ENCODE measurements at regions not wholly inside any gene's neighbourhood (a gene's known extent, or its start where the extent isn't known, plus 50 kb on each side); places are given as distances from the start of the nearest gene placed in this dataset.

DNA sequence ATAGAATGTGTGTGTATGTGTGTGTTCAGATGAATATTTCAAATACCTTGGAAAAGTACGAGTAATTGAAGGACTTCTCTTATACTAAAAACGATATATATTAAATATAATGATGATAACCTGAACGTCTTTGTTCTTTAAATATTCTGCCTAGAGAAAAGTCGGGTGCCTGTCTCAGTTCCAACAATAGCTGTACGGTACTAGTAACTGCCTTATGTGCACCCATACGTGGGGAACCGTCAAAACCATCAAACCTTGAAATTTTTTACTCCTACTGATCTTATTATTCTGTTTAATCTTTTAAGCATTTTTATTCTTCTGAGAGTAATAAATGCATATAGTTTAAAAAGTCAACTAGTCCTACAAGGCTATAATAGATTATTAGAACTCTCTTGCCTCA, 1045.7 kb downstream of the C4orf33 start:
- H2BK20ac ChIP-seq (ENCODE audit: low read depth, low read length) = no peak overlapping the region
- no peak overlapping the region for H2AK9ac ChIP-seq (replicated peaks; ENCODE audit: low read depth, low read length, poor library complexity)
- H3K18ac ChIP-seq (ENCODE audit: low read depth, low read length) = no peak overlapping the region
- no peak overlapping the region for H3K4me3 ChIP-seq (ENCODE audit: insufficient read depth, low read depth, low read length)
- H2AK5ac ChIP-seq (ENCODE audit: low read depth, low read length) = no peak overlapping the region
- POLR2A ChIA-PET (ENCODE audit: unreplicated experiment) = no interaction called here
- no peak overlapping the region for H3K23ac ChIP-seq (ENCODE audit: low read depth, low read length)
- TF ChIP-seq RFX5 (IDR thresholded peaks at IDR 0.05; ENCODE audit: low read depth, low read length) (no peak), MAZ (IDR thresholded peaks at IDR 0.05; ENCODE audit: borderline replicate concordance, low read depth, low read length) (no peak), FOS (IDR thresholded peaks at IDR 0.05; ENCODE audit: low read depth, low read length) (no peak), RCOR1 (IDR thresholded peaks at IDR 0.05; ENCODE audit: insufficient replicate concordance, low read length) (no peak), RAD21 (IDR thresholded peaks at IDR 0.05; ENCODE audit: low read length) (no peak), BHLHE40 (IDR thresholded peaks at IDR 0.05; ENCODE audit: low read depth, low read length) (no peak), MXI1 (IDR thresholded peaks at IDR 0.05; ENCODE audit: borderline replicate concordance, low read depth, low read length) (no peak), SMC3 (IDR thresholded peaks at IDR 0.05; ENCODE audit: low read depth, low read length) (no peak), NFE2L2 (IDR thresholded peaks at IDR 0.05; ENCODE audit: low read depth, low read length) (no peak), MAFK (IDR thresholded peaks at IDR 0.05; ENCODE audit: low read depth, low read length) (no peak), CHD1 (IDR thresholded peaks at IDR 0.05; ENCODE audit: low read depth, low read length) (no peak), CEBPB (IDR thresholded peaks at IDR 0.05; ENCODE audit: low read depth, low read length) (no peak), POLR2A (IDR thresholded peaks at IDR 0.05; ENCODE audit: low read depth, low read length) (no peak)
- TF ChIP-seq, protein P1, sequence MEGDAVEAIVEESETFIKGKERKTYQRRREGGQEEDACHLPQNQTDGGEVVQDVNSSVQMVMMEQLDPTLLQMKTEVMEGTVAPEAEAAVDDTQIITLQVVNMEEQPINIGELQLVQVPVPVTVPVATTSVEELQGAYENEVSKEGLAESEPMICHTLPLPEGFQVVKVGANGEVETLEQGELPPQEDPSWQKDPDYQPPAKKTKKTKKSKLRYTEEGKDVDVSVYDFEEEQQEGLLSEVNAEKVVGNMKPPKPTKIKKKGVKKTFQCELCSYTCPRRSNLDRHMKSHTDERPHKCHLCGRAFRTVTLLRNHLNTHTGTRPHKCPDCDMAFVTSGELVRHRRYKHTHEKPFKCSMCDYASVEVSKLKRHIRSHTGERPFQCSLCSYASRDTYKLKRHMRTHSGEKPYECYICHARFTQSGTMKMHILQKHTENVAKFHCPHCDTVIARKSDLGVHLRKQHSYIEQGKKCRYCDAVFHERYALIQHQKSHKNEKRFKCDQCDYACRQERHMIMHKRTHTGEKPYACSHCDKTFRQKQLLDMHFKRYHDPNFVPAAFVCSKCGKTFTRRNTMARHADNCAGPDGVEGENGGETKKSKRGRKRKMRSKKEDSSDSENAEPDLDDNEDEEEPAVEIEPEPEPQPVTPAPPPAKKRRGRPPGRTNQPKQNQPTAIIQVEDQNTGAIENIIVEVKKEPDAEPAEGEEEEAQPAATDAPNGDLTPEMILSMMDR (conservative IDR thresholded peaks at IDR 0.05; ENCODE audit: low read depth, low read length) = no peak
- TF ChIP-seq, protein P2, sequence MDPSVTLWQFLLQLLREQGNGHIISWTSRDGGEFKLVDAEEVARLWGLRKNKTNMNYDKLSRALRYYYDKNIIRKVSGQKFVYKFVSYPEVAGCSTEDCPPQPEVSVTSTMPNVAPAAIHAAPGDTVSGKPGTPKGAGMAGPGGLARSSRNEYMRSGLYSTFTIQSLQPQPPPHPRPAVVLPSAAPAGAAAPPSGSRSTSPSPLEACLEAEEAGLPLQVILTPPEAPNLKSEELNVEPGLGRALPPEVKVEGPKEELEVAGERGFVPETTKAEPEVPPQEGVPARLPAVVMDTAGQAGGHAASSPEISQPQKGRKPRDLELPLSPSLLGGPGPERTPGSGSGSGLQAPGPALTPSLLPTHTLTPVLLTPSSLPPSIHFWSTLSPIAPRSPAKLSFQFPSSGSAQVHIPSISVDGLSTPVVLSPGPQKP (IDR thresholded peaks at IDR 0.05; ENCODE audit: borderline replicate concordance, low read depth, low read length) = no peak
- TF ChIP-seq, protein P3, sequence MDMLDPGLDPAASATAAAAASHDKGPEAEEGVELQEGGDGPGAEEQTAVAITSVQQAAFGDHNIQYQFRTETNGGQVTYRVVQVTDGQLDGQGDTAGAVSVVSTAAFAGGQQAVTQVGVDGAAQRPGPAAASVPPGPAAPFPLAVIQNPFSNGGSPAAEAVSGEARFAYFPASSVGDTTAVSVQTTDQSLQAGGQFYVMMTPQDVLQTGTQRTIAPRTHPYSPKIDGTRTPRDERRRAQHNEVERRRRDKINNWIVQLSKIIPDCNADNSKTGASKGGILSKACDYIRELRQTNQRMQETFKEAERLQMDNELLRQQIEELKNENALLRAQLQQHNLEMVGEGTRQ (IDR thresholded peaks at IDR 0.05; ENCODE audit: low read depth, low read length) = no peak
- H4K91ac ChIP-seq (ENCODE audit: insufficient read depth, low read depth, low read length) = no peak overlapping the region
- H3K4ac ChIP-seq (ENCODE audit: low read depth, low read length) = no peak overlapping the region
- H3K9me3 ChIP-seq (ENCODE audit: control insufficient read depth, insufficient read depth, low read length) = no peaks in the 10 kb centered on the region
- H2BK5ac ChIP-seq (ENCODE audit: low read depth, low read length, poor library complexity, severe bottlenecking) = no peak overlapping the region
- H4K8ac ChIP-seq (ENCODE audit: low read depth in 2 of 2, low read length in 2 of 2) = no peak overlapping the region
- ATAC-seq (ENCODE audit: low read depth) = no peak
- H3K56ac ChIP-seq (ENCODE audit: extremely low read depth, insufficient read depth, low read length) = no peak overlapping the region
- no peak overlapping the region for H3K9ac ChIP-seq (ENCODE audit: low read depth, low read length)
- no peak overlapping the region for H2BK120ac ChIP-seq (ENCODE audit: low read depth, low read length)
- H3K27ac ChIP-seq (ENCODE audit: insufficient read depth, low read length) = no peak overlapping the region
- no peak for DNase-seq
- WGBS, 2 experiments (ENCODE audit: extremely low coverage in 2 of 2, insufficient read length in 1 of 2) = no CpG with 5 or more reads among the region's 7 CpGs
- dilution Hi-C loops (cut with HindIII; ENCODE audit: low sequenced_read_pairs, unreplicated experiment) = no loop called here
- no peak overlapping the region for H2AFZ ChIP-seq (replicated peaks; ENCODE audit: low read length, poor library complexity)
- H3K9me1 ChIP-seq (ENCODE audit: insufficient read depth, low read length) = no peaks in the 10 kb centered on the region
- no peaks in the 10 kb centered on the region for H3K79me1 ChIP-seq (ENCODE audit: low read depth in 1 of 2, low read length in 2 of 2)
- no TSS peak for BruUV-seq (replicated peaks)
- H3K4me2 ChIP-seq (ENCODE audit: low read depth, low read length) = no peak overlapping the region
- H2BK15ac ChIP-seq (ENCODE audit: low read depth, low read length) = no peak overlapping the region
- no peaks in the 10 kb centered on the region for H4K20me1 ChIP-seq (ENCODE audit: insufficient read depth, low read length)
- H3K27me3 ChIP-seq (ENCODE audit: control insufficient read depth, insufficient read depth, low read length) = no peaks in the 10 kb centered on the region
- in situ Hi-C loops (cut with MboI; ENCODE audit: low sequenced_read_pairs) = no loop called here
- intact Hi-C loops (cut with micrococcal nuclease) = no loop called here
- no peaks in the 10 kb centered on the region for H3K36me3 ChIP-seq (ENCODE audit: control insufficient read depth, insufficient read depth, low read length)
- CTCF ChIA-PET = no interaction called here
- H3K4me1 ChIP-seq (ENCODE audit: control insufficient read depth, insufficient read depth, low read length) = no peaks in the 10 kb centered on the region
- no peak overlapping the region for H3K14ac ChIP-seq (replicated peaks; ENCODE audit: low read depth, low read length)
- no peak overlapping the region for H4K5ac ChIP-seq (ENCODE audit: low read depth, low read length)

All from IMR-90 (cell line).